OCI-LY3 (cell line): ENCODE measurements at regions not wholly inside any gene's neighbourhood (a gene's known extent, or its start where the extent isn't known, plus 50 kb on each side); places are given as distances from the start of the nearest gene placed in this dataset.

ENCODE experiments used
- H2AFZ ChIP-seq: fragments of 200-600, 300-600 bp; shearing (Covaris generic); 2 replicates; pipeline ENCODE4 v1.6.0; 2014; ENCODE audit warnings: antibody characterized with exemption, low read depth, low read length
- H3K27ac ChIP-seq: fragments of 200-600, 300-600 bp; sonication (generic); 2 replicates; pipeline ENCODE4 v1.5.1; 2014; ENCODE audit warnings: mild to moderate bottlenecking, low read length, moderate library complexity, mixed read lengths
- H3K27me3 ChIP-seq: fragments of 200-600, 300-600 bp; sonication (generic); 2 replicates; pipeline ENCODE4 v1.6.1; 2014; ENCODE audit warnings: low read depth, low read length, mixed read lengths
- H3K36me3 ChIP-seq: fragments of 200-600, 300-600 bp; sonication (generic); replicated peaks from 2 replicates; pipeline ENCODE3; 2014; ENCODE audit warnings: low read depth, low read length, mixed read lengths
- H3K4me1 ChIP-seq: fragments of 300-600, 200-600 bp; sonication (generic); 2 replicates; pipeline ENCODE4 v1.6.1; 2014; ENCODE audit warnings: low read length, mixed read lengths
- H3K4me2 ChIP-seq: fragments of 200-600, 300-600 bp; sonication (generic); 2 replicates; pipeline ENCODE4 v1.6.1; 2014; ENCODE audit warnings: low read length, mixed read lengths
- H3K4me3 ChIP-seq: fragments of 300-600, 200-600 bp; sonication (generic); 2 replicates; pipeline ENCODE4 v1.5.1; 2014; ENCODE audit warnings: antibody characterized with exemption, mild to moderate bottlenecking, low read length, moderate library complexity
- H3K79me2 ChIP-seq: fragments of 300-600, 200-600 bp; shearing (Covaris generic); 2 replicates; pipeline ENCODE4 v1.6.1; 2014; ENCODE audit warnings: mild to moderate bottlenecking, low read length, mixed read lengths
- H3K9ac ChIP-seq: fragments of 300-600, 200-600 bp; shearing (Covaris generic); 2 replicates; pipeline ENCODE4 v1.6.0; 2014; ENCODE audit warnings: mild to moderate bottlenecking, low read length, moderate library complexity
- H3K9me3 ChIP-seq: fragments of 200-600, 300-600 bp; shearing (Covaris generic); 2 replicates; pipeline ENCODE4 v1.6.1; 2014; ENCODE audit warnings: low read length, mixed read lengths; ENCODE audit not compliant: insufficient read depth
- H4K20me1 ChIP-seq: fragments of 200-600, 300-600 bp; sonication (generic); 2 replicates; pipeline ENCODE4 v1.6.1; 2016; ENCODE audit warnings: low read length, mixed read lengths; ENCODE audit not compliant: insufficient read depth
- EZH2phosphoT487 ChIP-seq: fragments of 200-600 bp; shearing (Covaris generic); IDR thresholded peaks from 2 replicates; pipeline ENCODE4 v1.6.1; 2018; ENCODE audit warnings: antibody characterized with exemption, mixed run types, low read depth
- TF ChIP-seq, protein P1 (sequence below): fragments of 200-600, 300-600 bp; sonication (generic); IDR thresholded peaks from 2 replicates; pipeline ENCODE4 v1.5.1; 2014; ENCODE audit warnings: antibody characterized with exemption, low read length, low read depth

GRCh38 chr10:123379156-123379555, 225.0 kb downstream of the BUB3 start:
- Histone ChIP-seq H3K36me3 (peaks cover 28% of the 10 kb centered on the region), H3K9me3 (peaks cover 17% of the 10 kb centered on the region), H3K9ac (no peak overlapping the region), H3K27me3 (no peaks in the 10 kb centered on the region), H3K4me2 (no peak overlapping the region), H3K4me1 (peaks cover 28% of the 10 kb centered on the region), H3K27ac (no peak overlapping the region), H2AFZ (no peak overlapping the region), H3K4me3 (no peak overlapping the region), H3K79me2 (no peaks in the 10 kb centered on the region), H4K20me1 (no peaks in the 10 kb centered on the region)
- TF ChIP-seq, protein P1, sequence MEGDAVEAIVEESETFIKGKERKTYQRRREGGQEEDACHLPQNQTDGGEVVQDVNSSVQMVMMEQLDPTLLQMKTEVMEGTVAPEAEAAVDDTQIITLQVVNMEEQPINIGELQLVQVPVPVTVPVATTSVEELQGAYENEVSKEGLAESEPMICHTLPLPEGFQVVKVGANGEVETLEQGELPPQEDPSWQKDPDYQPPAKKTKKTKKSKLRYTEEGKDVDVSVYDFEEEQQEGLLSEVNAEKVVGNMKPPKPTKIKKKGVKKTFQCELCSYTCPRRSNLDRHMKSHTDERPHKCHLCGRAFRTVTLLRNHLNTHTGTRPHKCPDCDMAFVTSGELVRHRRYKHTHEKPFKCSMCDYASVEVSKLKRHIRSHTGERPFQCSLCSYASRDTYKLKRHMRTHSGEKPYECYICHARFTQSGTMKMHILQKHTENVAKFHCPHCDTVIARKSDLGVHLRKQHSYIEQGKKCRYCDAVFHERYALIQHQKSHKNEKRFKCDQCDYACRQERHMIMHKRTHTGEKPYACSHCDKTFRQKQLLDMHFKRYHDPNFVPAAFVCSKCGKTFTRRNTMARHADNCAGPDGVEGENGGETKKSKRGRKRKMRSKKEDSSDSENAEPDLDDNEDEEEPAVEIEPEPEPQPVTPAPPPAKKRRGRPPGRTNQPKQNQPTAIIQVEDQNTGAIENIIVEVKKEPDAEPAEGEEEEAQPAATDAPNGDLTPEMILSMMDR: no peak
- TF ChIP-seq EZH2phosphoT487: no peak

- Histone ChIP-seq H3K27ac (0 out of 2 replicates have a peak overlapping the region, but pooled peaks have one; percentile 71), H3K4me3 (no peak overlapping the region), H2AFZ (peak overlapping the region; percentile 43; the same call in 1 of the 2 replicates), H3K4me1 (peaks cover 28% of the 10 kb centered on the region), H3K4me2 (no peak overlapping the region), H3K36me3 (peaks cover 43% of the 10 kb centered on the region), H3K9me3 (peaks cover 32% of the 10 kb centered on the region), H3K79me2 (no peaks in the 10 kb centered on the region), H3K9ac (peak overlapping the region; percentile 3; the same call in 1 of the 2 replicates), H4K20me1 (no peaks in the 10 kb centered on the region), H3K27me3 (no peaks in the 10 kb centered on the region)
- TF ChIP-seq EZH2phosphoT487: no peak
- TF ChIP-seq, protein P1: peak; percentile 55
Observed at GRCh38 chr10:123380491-123381085, 226.4 kb downstream of the BUB3 start.

GRCh38 chr10:123381224-123381623, 227.0 kb downstream of the BUB3 start:
- TF ChIP-seq, protein P1: no peak
- no peak for TF ChIP-seq EZH2phosphoT487
- Histone ChIP-seq H3K27ac (peak overlapping the region; percentile 71), H3K4me2 (no peak overlapping the region)

GRCh38 chr10:123382491-123382890, 228.3 kb downstream of the BUB3 start:
- H3K36me3 ChIP-seq: peaks cover 53% of the 10 kb centered on the region
- peak overlapping the region; percentile 22; the same call in 1 of the 2 replicates for H3K9ac ChIP-seq
- H3K27ac ChIP-seq: peak overlapping the region; percentile 71
- 0 out of 2 replicates have a peak overlapping the region, but pooled peaks have one; percentile 7 for H3K4me3 ChIP-seq
- peaks cover 45% of the 10 kb centered on the region for H3K9me3 ChIP-seq
- no peaks in the 10 kb centered on the region for H3K27me3 ChIP-seq
- TF ChIP-seq EZH2phosphoT487: no peak
- TF ChIP-seq, protein P1: no peak
- H2AFZ ChIP-seq: no peak overlapping the region
- no peak overlapping the region for H3K4me2 ChIP-seq
- H3K4me1 ChIP-seq: peaks cover 28% of the 10 kb centered on the region
- no peaks in the 10 kb centered on the region for H3K79me2 ChIP-seq
- H4K20me1 ChIP-seq: no peaks in the 10 kb centered on the region

More at GRCh38 chr10:123381224-123381623, 227.0 kb downstream of the BUB3 start:
- Histone ChIP-seq H3K27me3 (no peaks in the 10 kb centered on the region), H3K79me2 (no peaks in the 10 kb centered on the region), H3K9ac (peak overlapping the region; percentile 3; the same call in 1 of the 2 replicates), H3K4me3 (no peak overlapping the region), H4K20me1 (no peaks in the 10 kb centered on the region), H3K36me3 (peaks cover 47% of the 10 kb centered on the region), H2AFZ (peak overlapping the region; percentile 43; the same call in 1 of the 2 replicates), H3K4me1 (peaks cover 28% of the 10 kb centered on the region), H3K9me3 (peaks cover 37% of the 10 kb centered on the region)
